CD4-positive, alpha-beta memory T cell (primary cell): ENCODE measurements at regions not wholly inside any gene's neighbourhood (a gene's known extent, or its start where the extent isn't known, plus 50 kb on each side); places are given as distances from the start of the nearest gene placed in this dataset.
A peak's percentile ranks its signal among the peaks of the same experiment; 100 is the strongest.

ENCODE experiments used
- CTCF ChIA-PET: fragments of 350-600 bp; sonication (Branson Sonifier 250); formaldehyde crosslinking; loops from one replicate; lab custom pipeline; 2021; ENCODE audit warnings: inconsistent platforms; ENCODE audit not compliant: partially characterized antibody; lab: Charles Lee
- POLR2A ChIA-PET: fragments of 350-600 bp; sonication (Branson Sonifier 250); formaldehyde crosslinking; loops from one replicate; lab custom pipeline; 2021; ENCODE audit not compliant: partially characterized antibody; lab: Charles Lee
- DNase-seq, 5 donors: peaks; one replicate each; pipeline versions ENCODE4 v3.0.0 to v3.0.0-alpha.2; 2020 to 2022; ENCODE audit warnings: mixed read lengths in 1 of 5
- H3K27ac ChIP-seq: one replicate; pipeline ENCODE4 v1.7.0; 2013; ENCODE audit warnings: low read depth, low read length
- H3K27me3 ChIP-seq: 2 replicates; pipeline ENCODE4 v1.7.0; 2013; ENCODE audit warnings: mild to moderate bottlenecking, low read length, moderate library complexity; ENCODE audit not compliant: insufficient read depth
- H3K36me3 ChIP-seq: 2 replicates; pipeline ENCODE4 v1.7.0; 2013; ENCODE audit warnings: mild to moderate bottlenecking, low read length, moderate library complexity; ENCODE audit not compliant: insufficient read depth
- H3K4me1 ChIP-seq: 2 replicates; pipeline ENCODE4 v1.7.0; 2013; ENCODE audit warnings: mild to moderate bottlenecking, low read length, moderate library complexity; ENCODE audit not compliant: insufficient read depth
- H3K4me3 ChIP-seq, 2 donors: one replicate each; pipeline ENCODE4 v1.7.0; 2013; ENCODE audit warnings: low read length in 2 of 2, mild to moderate bottlenecking in 1 of 2
- H3K9me3 ChIP-seq, 2 donors: one replicate each; pipeline ENCODE4 v1.7.0; 2013; ENCODE audit warnings: low read length in 2 of 2, control low read depth in 1 of 2; ENCODE audit not compliant: control insufficient read depth in 1 of 2
- H3K27ac Mint-ChIP-seq, 7 donors: one replicate each; pipeline ENCODE4 v1.8.0; 2020 to 2021; ENCODE audit warnings: mixed read lengths in 7 of 7, mild to moderate bottlenecking in 6 of 7, inconsistent platforms in 3 of 7, moderate library complexity in 3 of 7
- H3K27me3 Mint-ChIP-seq, 2 donors: one replicate each; pipeline ENCODE4 v1.8.0; 2020 to 2021; ENCODE audit warnings: mixed read lengths in 2 of 2
- H3K36me3 Mint-ChIP-seq, 2 donors: one replicate each; pipeline ENCODE4 v1.8.0; 2020 to 2021; ENCODE audit warnings: mixed read lengths in 2 of 2, inconsistent platforms in 1 of 2, mild to moderate bottlenecking in 1 of 2
- H3K4me1 Mint-ChIP-seq, 4 donors: one replicate each; pipeline ENCODE4 v1.8.0; 2020 to 2021; ENCODE audit warnings: mixed read lengths in 4 of 4, mild to moderate bottlenecking in 1 of 4
- H3K4me3 Mint-ChIP-seq, 8 donors: one replicate each; pipeline ENCODE4 v1.8.0; 2020 to 2021; ENCODE audit warnings: mixed read lengths in 8 of 8, mild to moderate bottlenecking in 7 of 8, moderate library complexity in 6 of 8, inconsistent platforms in 3 of 8
- H3K9me3 Mint-ChIP-seq, 8 donors: one replicate each; pipeline ENCODE4 v1.8.0; 2020 to 2021; ENCODE audit warnings: mixed read lengths in 8 of 8, mild to moderate bottlenecking in 5 of 8, inconsistent platforms in 3 of 8, moderate library complexity in 1 of 8
- intact Hi-C: fragments of 100-400 bp; cut with micrococcal nuclease; formaldehyde crosslinking; loops from one replicate; pipeline ENCODE4 v1.15.1; 2023

DNA sequence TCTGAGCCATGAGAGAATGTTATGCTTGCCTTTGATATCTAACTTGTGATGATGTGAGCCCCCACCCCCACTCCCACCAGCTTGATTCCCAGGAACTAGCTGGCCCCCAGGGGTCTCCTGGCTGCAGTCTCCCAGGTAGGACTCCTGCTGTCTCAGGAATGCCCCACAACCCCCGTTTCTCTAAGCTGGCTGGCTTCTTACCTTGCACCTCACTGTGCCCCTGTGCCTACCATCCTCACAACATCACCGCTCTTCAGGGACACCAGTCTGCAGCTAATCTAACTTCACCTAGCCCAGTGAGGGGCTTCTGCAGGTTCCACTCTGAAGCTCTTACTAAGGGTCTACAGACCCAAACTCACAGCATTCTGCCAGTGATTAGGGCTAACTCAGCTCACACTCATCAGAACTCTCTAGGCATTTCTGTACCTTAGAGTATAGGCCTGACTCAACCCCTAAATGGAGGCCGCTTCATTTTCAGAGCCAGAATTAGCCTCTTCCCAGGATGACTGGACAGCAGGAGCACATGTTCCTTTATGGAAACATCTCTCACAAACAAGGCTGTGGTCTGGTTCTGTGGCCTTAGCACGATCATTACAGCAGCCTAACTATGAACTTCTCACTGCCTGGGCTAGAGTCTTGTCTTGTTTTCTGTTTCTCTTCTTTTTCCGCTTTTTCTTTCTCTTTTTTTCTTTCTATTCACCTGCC is 72.8 kb upstream of the IFNG-AS1 start:
- Mint-ChIP-seq H3K4me3 (no peak overlapping the region), H3K4me1 (peaks cover 0 to 3% (median 1%) of the 10 kb centered on the region in 4 donors)

DNA sequence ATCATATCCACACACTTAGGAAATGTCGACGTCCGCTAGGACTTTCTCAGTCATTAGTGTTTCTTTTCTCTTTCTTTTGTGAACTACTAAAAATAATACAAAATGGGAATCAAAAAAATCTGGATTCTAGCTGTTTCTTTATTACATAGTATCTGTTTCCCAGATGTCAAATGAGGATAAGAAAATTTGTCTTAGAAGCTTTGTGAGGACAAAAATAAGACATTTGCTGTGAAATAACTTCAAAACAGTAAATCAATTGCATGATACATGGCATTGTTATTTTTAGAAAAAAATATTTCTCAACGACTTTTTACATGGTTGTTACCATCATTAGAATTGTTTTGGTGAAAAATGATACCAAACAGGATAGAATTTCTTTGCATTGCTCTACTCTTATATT is 71.4 kb upstream of the IFNG-AS1 start:
- Mint-ChIP-seq H3K4me3 (no peak overlapping the region), H3K36me3 (no peaks in the 10 kb centered on the region), H3K27ac (no peak overlapping the region), H3K27me3 (peaks cover 0 to 6% of the 10 kb centered on the region in 2 donors), H3K9me3 (no peaks in the 10 kb centered on the region), H3K4me1 (peaks cover 0 to 3% (median 1%) of the 10 kb centered on the region in 4 donors)
- no peak overlapping the region for H3K27ac ChIP-seq
- no peaks in the 10 kb centered on the region for H3K36me3 ChIP-seq
- ChIA-PET POLR2A (no interaction called here), CTCF (interaction anchor here (1.3 kb wide), 1 partner anchor 562 kb away, joined by 3 read pairs; no protein-coding TSS in a partner anchor)
- intact Hi-C loops, result no loop called here
- H3K4me1 ChIP-seq, result no peaks in the 10 kb centered on the region
- no peaks in the 10 kb centered on the region for H3K27me3 ChIP-seq
- H3K4me3 ChIP-seq, result no peak overlapping the region
- H3K9me3 ChIP-seq, result no peaks in the 10 kb centered on the region
- no peak for DNase-seq

More for the DNA sequence above, 72.8 kb upstream of the IFNG-AS1 start:
- H3K36me3 Mint-ChIP-seq, result no peaks in the 10 kb centered on the region
- Histone ChIP-seq H3K4me3 (no peak overlapping the region), H3K36me3 (no peaks in the 10 kb centered on the region), H3K27me3 (no peaks in the 10 kb centered on the region), H3K4me1 (no peaks in the 10 kb centered on the region), H3K27ac (no peak overlapping the region), H3K9me3 (no peaks in the 10 kb centered on the region)
- no peaks in the 10 kb centered on the region for H3K9me3 Mint-ChIP-seq
- POLR2A ChIA-PET, result no interaction called here
- H3K27me3 Mint-ChIP-seq, result peaks cover 0 to 14% of the 10 kb centered on the region in 2 donors
- H3K27ac Mint-ChIP-seq, result no peak overlapping the region
- DNase-seq, result no peak
- intact Hi-C loops, result no loop called here
- CTCF ChIA-PET, result interaction anchor here (0.7 to 1.3 kb wide), 4 partner anchors 9 to 560 kb away, joined by 3 read pairs; no protein-coding TSS in a partner anchor

- no peak for DNase-seq
- H3K4me3 Mint-ChIP-seq, result no peak overlapping the region
- H3K27ac Mint-ChIP-seq, result no peak overlapping the region
- H3K4me1 ChIP-seq, result no peaks in the 10 kb centered on the region
- intact Hi-C loops, result no loop called here
- H3K9me3 ChIP-seq, result no peaks in the 10 kb centered on the region
- ChIA-PET POLR2A (no interaction called here), CTCF (no interaction called here)
- no peaks in the 10 kb centered on the region for H3K36me3 ChIP-seq
- H3K4me1 Mint-ChIP-seq, result peaks cover 0 to 3% (median 1%) of the 10 kb centered on the region in 4 donors
- H3K4me3 ChIP-seq, result no peak overlapping the region
- peaks cover 0 to 6% of the 10 kb centered on the region in 2 donors for H3K27me3 Mint-ChIP-seq
- H3K27me3 ChIP-seq, result no peaks in the 10 kb centered on the region
- no peaks in the 10 kb centered on the region for H3K9me3 Mint-ChIP-seq
- H3K36me3 Mint-ChIP-seq, result no peaks in the 10 kb centered on the region
- H3K27ac ChIP-seq, result no peak overlapping the region
Measured at GRCh38 chr12:67918441-67918840, 70.8 kb upstream of the IFNG-AS1 start.

DNA sequence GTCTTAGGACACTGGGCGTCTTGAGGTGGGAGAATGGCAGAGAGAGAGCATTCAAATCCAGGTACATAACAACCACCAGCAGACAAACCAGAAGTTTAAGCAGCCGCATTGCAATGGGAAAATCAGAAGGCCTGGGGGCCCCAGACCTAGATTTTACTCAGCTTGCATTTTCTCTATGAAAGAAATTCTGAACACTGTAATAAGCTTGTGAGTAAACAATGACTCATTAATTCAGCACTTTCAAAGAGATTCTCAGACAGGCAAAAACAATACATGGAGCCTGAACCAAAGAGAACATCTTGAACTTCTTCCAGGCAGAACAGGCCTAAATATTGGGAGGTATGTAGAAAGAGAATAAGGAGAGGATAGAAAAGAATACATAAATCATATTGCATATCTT is 69.8 kb upstream of the IFNG-AS1 start:
- Mint-ChIP-seq H3K4me3 (no peak overlapping the region), H3K9me3 (peaks cover 0 to 2% (median 0%) of the 10 kb centered on the region in 8 donors), H3K36me3 (no peaks in the 10 kb centered on the region), H3K4me1 (peaks cover 0 to 3% (median 1%) of the 10 kb centered on the region in 4 donors), H3K27ac (no peak overlapping the region), H3K27me3 (peaks cover 0 to 5% of the 10 kb centered on the region in 2 donors)
- Histone ChIP-seq H3K36me3 (no peaks in the 10 kb centered on the region), H3K27ac (no peak overlapping the region), H3K9me3 (no peaks in the 10 kb centered on the region), H3K27me3 (no peaks in the 10 kb centered on the region), H3K4me1 (no peaks in the 10 kb centered on the region), H3K4me3 (no peak overlapping the region)
- DNase-seq, result no peak
- POLR2A ChIA-PET, result no interaction called here
- CTCF ChIA-PET, result no interaction called here
- intact Hi-C loops, result no loop called here

DNA sequence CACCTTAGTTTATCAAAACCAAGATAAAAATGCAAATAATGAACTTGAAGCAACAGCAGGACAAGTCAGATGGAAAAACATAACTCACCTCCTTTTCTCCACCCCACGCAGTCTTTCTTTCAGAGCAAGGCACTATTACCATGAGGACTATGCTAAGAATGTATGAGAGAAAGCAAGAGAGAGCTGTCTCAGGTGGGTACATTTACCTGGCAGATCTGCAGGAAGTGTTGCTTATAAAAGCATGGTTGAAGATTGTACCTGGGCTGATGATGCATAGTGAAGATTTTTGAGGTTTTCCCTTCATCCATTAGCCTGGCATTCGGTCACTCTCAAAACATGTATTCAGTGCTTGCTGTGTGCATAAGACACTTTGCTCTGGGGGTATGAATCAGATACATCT is 68.8 kb upstream of the IFNG-AS1 start:
- CTCF ChIA-PET, result interaction anchor here (0.5 to 2.3 kb wide), 3 partner anchors 10 to 121 kb away, joined by 3 to 9 read pairs (median 3); no protein-coding TSS in a partner anchor
- peaks cover 2 to 4% (median 4%) of the 10 kb centered on the region in 4 donors for H3K4me1 Mint-ChIP-seq
- Histone ChIP-seq H3K36me3 (no peaks in the 10 kb centered on the region), H3K9me3 (no peaks in the 10 kb centered on the region), H3K4me1 (no peaks in the 10 kb centered on the region), H3K27me3 (no peaks in the 10 kb centered on the region), H3K27ac (no peak overlapping the region), H3K4me3 (no peak overlapping the region)
- H3K27me3 Mint-ChIP-seq, result peaks cover 0 to 2% of the 10 kb centered on the region in 2 donors
- intact Hi-C loops, result no loop called here
- no peak overlapping the region for H3K27ac Mint-ChIP-seq
- DNase-seq, result no peak
- peaks cover 0 to 4% (median 0%) of the 10 kb centered on the region in 8 donors for H3K9me3 Mint-ChIP-seq
- H3K36me3 Mint-ChIP-seq, result no peaks in the 10 kb centered on the region
- POLR2A ChIA-PET, result no interaction called here
- H3K4me3 Mint-ChIP-seq, result no peak overlapping the region

GRCh38 chr12:67921286-67921685 is 68.0 kb upstream of the IFNG-AS1 start:
- ChIA-PET CTCF (interaction anchor here (1.0 to 2.3 kb wide), 2 partner anchors 22 to 120 kb away, joined by 3 to 9 read pairs; no protein-coding TSS in a partner anchor), POLR2A (interaction anchor here (0.6 kb wide), 1 partner anchor 534 kb away, joined by 3 read pairs; no protein-coding TSS in a partner anchor)
- Histone ChIP-seq H3K27ac (no peak overlapping the region), H3K4me3 (no peak overlapping the region), H3K9me3 (no peaks in the 10 kb centered on the region), H3K27me3 (no peaks in the 10 kb centered on the region), H3K4me1 (no peaks in the 10 kb centered on the region), H3K36me3 (no peaks in the 10 kb centered on the region)
- Mint-ChIP-seq H3K4me3 (no peak overlapping the region), H3K27me3 (peaks cover 0 to 2% of the 10 kb centered on the region in 2 donors), H3K27ac (no peak overlapping the region), H3K4me1 (peaks cover 5 to 8% (median 7%) of the 10 kb centered on the region in 4 donors), H3K36me3 (no peaks in the 10 kb centered on the region), H3K9me3 (peaks cover 0 to 4% (median 0%) of the 10 kb centered on the region in 8 donors)
- DNase-seq, result no peak
- intact Hi-C loops, result no loop called here

- Mint-ChIP-seq H3K4me3 (no peak overlapping the region), H3K36me3 (no peaks in the 10 kb centered on the region), H3K27ac (peak overlapping the region in 1 of 7 donors; percentile 57), H3K4me1 (peaks cover 5 to 8% (median 7%) of the 10 kb centered on the region in 4 donors), H3K9me3 (peaks cover 0 to 4% (median 0%) of the 10 kb centered on the region in 8 donors), H3K27me3 (no peaks in the 10 kb centered on the region)
- no peaks in the 10 kb centered on the region for H3K27me3 ChIP-seq
- intact Hi-C loops, result no loop called here
- H3K4me1 ChIP-seq, result no peaks in the 10 kb centered on the region
- DNase-seq, result no peak
- no peak overlapping the region for H3K4me3 ChIP-seq
- H3K9me3 ChIP-seq, result no peaks in the 10 kb centered on the region
- no peaks in the 10 kb centered on the region for H3K36me3 ChIP-seq
- no peak overlapping the region for H3K27ac ChIP-seq
- ChIA-PET CTCF (interaction anchor here (0.6 to 2.3 kb wide), 2 partner anchors 21 to 23 kb away, joined by 3 to 9 read pairs; no protein-coding TSS in a partner anchor), POLR2A (interaction anchor here (0.7 kb wide), 1 partner anchor 95 kb away, joined by 4 read pairs; no protein-coding TSS in a partner anchor)
Measured at GRCh38 chr12:67922245-67922644, 67.0 kb upstream of the IFNG-AS1 start.
